Spleen (tissue), 7 donors: ENCODE measurements at regions not wholly inside any gene's neighbourhood (a gene's known extent, or its start where the extent isn't known, plus 50 kb on each side); places are given as distances from the start of the nearest gene placed in this dataset.

Experiments
- CTCF ChIP-seq, 11 experiments: fragments of 200-600 bp in 7 of 11; fragments of 450-650 bp in 4 of 11; sonication (generic) in 4 of 11; IDR thresholded peaks in 8 of 11; conservative IDR thresholded peaks in 3 of 11; 1 replicate in 7 of 11; 2 replicates in 4 of 11; pipeline versions ENCODE4 v1.4.0 to v1.8.0; 2016 to 2021; ENCODE audit warnings: antibody characterized with exemption in 11 of 11, inconsistent platforms in 4 of 11, mild to moderate bottlenecking in 1 of 11
- POLR2AphosphoS5 ChIP-seq, 3 donors: sonication (generic); formaldehyde crosslinking; IDR thresholded peaks; one replicate each; pipeline ENCODE4 v1.5.1; 2017; ENCODE audit warnings: antibody characterized with exemption in 3 of 3
- donor health status: DM: no; HTN: no; CAD: no; lungs with moderate emphysema.
- donor health status: DM: no; HTN: no; CAD: no.
- donor health status: DM: no; HTN: no; CAD: no.

GRCh38 chr6:47137073-47137472 lies 94.9 kb upstream of the ADGRF1 start:
- TF ChIP-seq CTCF (IDR thresholded peaks at IDR 0.05 in 8 of 11, conservative IDR thresholded peaks at IDR 0.05 in 3 of 11) (no peak), POLR2AphosphoS5 (IDR thresholded peaks at IDR 0.05) (no peak)
